Effector CD4-positive, alpha-beta T cell (primary cell): ENCODE measurements at regions not wholly inside any gene's neighbourhood (a gene's known extent, or its start where the extent isn't known, plus 50 kb on each side); places are given as distances from the start of the nearest gene placed in this dataset.

Experiments
- DNase-seq: peaks from one replicate; pipeline ENCODE4 v3.0.0-alpha.2; 2020

GRCh38 chrX:727738-728621, 97.4 kb downstream of the SHOX start:
- no peak for DNase-seq

- DNase-seq, result no peak
Measured at GRCh38 chrX:725971-726370, 95.4 kb downstream of the SHOX start.

GRCh38 chrX:724256-724655, 93.7 kb downstream of the SHOX start:
- no peak for DNase-seq

GRCh38 chrX:723781-724180, 93.2 kb downstream of the SHOX start:
- DNase-seq, result no peak

GRCh38 chrX:721354-721753, 90.8 kb downstream of the SHOX start:
- no peak for DNase-seq

GRCh38 chrX:720825-721224, 90.2 kb downstream of the SHOX start:
- no peak for DNase-seq

GRCh38 chrX:720250-720649, 89.7 kb downstream of the SHOX start:
- no peak for DNase-seq

GRCh38 chrX:716136-716535, 85.5 kb downstream of the SHOX start:
- DNase-seq, result no peak

- DNase-seq, result no peak
Measured at GRCh38 chrX:714131-714530, 83.5 kb downstream of the SHOX start.
